ENCODE measurements at regions not wholly inside any gene's neighbourhood (a gene's known extent, or its start where the extent isn't known, plus 50 kb on each side); places are given as distances from the start of the nearest gene placed in this dataset.

DNA sequence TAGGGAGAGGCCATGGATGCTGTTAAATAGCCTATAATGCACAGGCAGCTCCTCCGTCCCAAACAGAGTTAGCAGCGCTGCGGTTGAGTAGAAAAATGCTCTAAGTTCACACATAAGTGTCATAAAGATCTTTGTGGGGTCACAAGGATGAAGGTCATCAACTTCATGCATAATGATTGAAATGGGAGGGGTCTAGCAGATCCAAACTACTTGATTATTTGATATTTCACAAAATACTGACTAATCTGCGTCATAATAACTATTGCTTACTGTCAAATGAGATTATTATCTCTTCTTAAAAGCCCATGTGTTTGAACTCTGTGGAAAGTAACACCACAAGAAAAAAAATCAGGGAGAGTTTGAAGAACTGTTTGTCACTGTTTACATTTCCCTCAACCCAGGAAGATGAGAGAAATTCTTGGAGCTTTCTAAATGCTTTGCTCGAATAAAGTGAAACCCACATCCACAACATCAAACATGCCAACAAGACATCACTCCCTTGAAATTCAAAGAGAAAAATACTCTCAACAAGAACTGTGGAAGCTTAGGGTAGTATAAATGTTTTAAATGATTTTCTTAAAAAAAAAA, 50.5 kb upstream of the CREB1 start:
- peak overlapping the region; percentile 69; the same call in 1 of the 2 replicates for H3K14ac ChIP-seq (replicated peaks; ENCODE audit: low read depth, low read length)
- no peak overlapping the region for H2AFZ ChIP-seq (replicated peaks; ENCODE audit: low read length, poor library complexity)
- in situ Hi-C loops (cut with MboI; ENCODE audit: low sequenced_read_pairs) (loop anchor here (10.0 to 25.0 kb wide), 2 partner anchors 583 to 784 kb away; no protein-coding TSS in a partner anchor), intact Hi-C loops (cut with micrococcal nuclease) (no loop called here), dilution Hi-C loops (cut with HindIII; ENCODE audit: low sequenced_read_pairs, unreplicated experiment) (no loop called here)
- ChIA-PET CTCF (no interaction called here), POLR2A (ENCODE audit: unreplicated experiment) (no interaction called here)
- no peak overlapping the region for H3K4me3 ChIP-seq (ENCODE audit: insufficient read depth, low read depth, low read length)
- peak overlapping the region; percentile 87 for H4K5ac ChIP-seq (ENCODE audit: low read depth, low read length)
- peak overlapping the region; percentile 6; the same call in 1 of the 2 replicates for H4K91ac ChIP-seq (ENCODE audit: insufficient read depth, low read depth, low read length)
- H3K36me3 ChIP-seq (ENCODE audit: control insufficient read depth, insufficient read depth, low read length) = no peaks in the 10 kb centered on the region
- H4K8ac ChIP-seq (ENCODE audit: low read depth in 2 of 2, low read length in 2 of 2) = peak overlapping the region in 1 of 2 experiments; percentile 23; a peak in 2 of 4 replicates
- no CpG with 5 or more reads among the region's 5 CpGs for WGBS, 2 experiments (ENCODE audit: extremely low coverage in 2 of 2, insufficient read length in 1 of 2)
- peaks cover 14% of the 10 kb centered on the region for H3K4me1 ChIP-seq (ENCODE audit: control insufficient read depth, insufficient read depth, low read length)
- no peak overlapping the region for H2AK9ac ChIP-seq (replicated peaks; ENCODE audit: low read depth, low read length, poor library complexity)
- H3K18ac ChIP-seq (ENCODE audit: low read depth, low read length) = peak overlapping the region; percentile 81; the same call in 1 of the 2 replicates
- peak overlapping the region; percentile 61; the same call in 1 of the 2 replicates for H3K27ac ChIP-seq (ENCODE audit: insufficient read depth, low read length)
- H3K4me2 ChIP-seq (ENCODE audit: low read depth, low read length) = peak overlapping the region; percentile 39
- H3K23ac ChIP-seq (ENCODE audit: low read depth, low read length) = no peak overlapping the region
- H3K9me1 ChIP-seq (ENCODE audit: insufficient read depth, low read length) = peaks cover 14% of the 10 kb centered on the region
- H3K9me3 ChIP-seq (ENCODE audit: control insufficient read depth, insufficient read depth, low read length) = no peaks in the 10 kb centered on the region
- H2BK20ac ChIP-seq (ENCODE audit: low read depth, low read length) = peak overlapping the region; percentile 74
- no peak overlapping the region for H3K56ac ChIP-seq (ENCODE audit: extremely low read depth, insufficient read depth, low read length)
- H3K4ac ChIP-seq (ENCODE audit: low read depth, low read length) = peak overlapping the region; percentile 48
- TF ChIP-seq POLR2A (IDR thresholded peaks at IDR 0.05; ENCODE audit: low read depth, low read length) (no peak), CTCF (conservative IDR thresholded peaks at IDR 0.05; ENCODE audit: low read depth, low read length) (no peak), MXI1 (IDR thresholded peaks at IDR 0.05; ENCODE audit: borderline replicate concordance, low read depth, low read length) (no peak), SMC3 (IDR thresholded peaks at IDR 0.05; ENCODE audit: low read depth, low read length) (no peak), CEBPB (IDR thresholded peaks at IDR 0.05; ENCODE audit: low read depth, low read length) (no peak), NFE2L2 (IDR thresholded peaks at IDR 0.05; ENCODE audit: low read depth, low read length) (no peak), RFX5 (IDR thresholded peaks at IDR 0.05; ENCODE audit: low read depth, low read length) (no peak), BHLHE40 (IDR thresholded peaks at IDR 0.05; ENCODE audit: low read depth, low read length) (no peak), USF2 (IDR thresholded peaks at IDR 0.05; ENCODE audit: low read depth, low read length) (no peak), MAFK (IDR thresholded peaks at IDR 0.05; ENCODE audit: low read depth, low read length) (no peak), ELK1 (IDR thresholded peaks at IDR 0.05; ENCODE audit: borderline replicate concordance, low read depth, low read length) (no peak), RCOR1 (IDR thresholded peaks at IDR 0.05; ENCODE audit: insufficient replicate concordance, low read length) (no peak)
- DNase-seq = peak; percentile 70
- no peaks in the 10 kb centered on the region for H3K27me3 ChIP-seq (ENCODE audit: control insufficient read depth, insufficient read depth, low read length)
- no peak overlapping the region for H3K9ac ChIP-seq (ENCODE audit: low read depth, low read length)
- ATAC-seq (ENCODE audit: low read depth) = peak; percentile 21
- peak overlapping the region; percentile 46 for H2BK120ac ChIP-seq (ENCODE audit: low read depth, low read length)
- H2BK15ac ChIP-seq (ENCODE audit: low read depth, low read length) = peak overlapping the region; percentile 45; the same call in 2 of the 3 replicates
- no peaks in the 10 kb centered on the region for H4K20me1 ChIP-seq (ENCODE audit: insufficient read depth, low read length)
- H2BK5ac ChIP-seq (ENCODE audit: low read depth, low read length, poor library complexity, severe bottlenecking) = peak overlapping the region; percentile 52
- no TSS peak for BruUV-seq (replicated peaks)
- H3K79me1 ChIP-seq (ENCODE audit: low read depth in 1 of 2, low read length in 2 of 2) = no peaks in the 10 kb centered on the region; a peak in 1 of 4 replicates
- H2AK5ac ChIP-seq (ENCODE audit: low read depth, low read length) = peak overlapping the region; percentile 54; the same call in 1 of the 2 replicates

Measured in IMR-90 (cell line).